GM13977 (cell line): ENCODE measurements at regions not wholly inside any gene's neighbourhood (a gene's known extent, or its start where the extent isn't known, plus 50 kb on each side); places are given as distances from the start of the nearest gene placed in this dataset.
"Not testable (repeated sequence)": the region's sequence is repeated elsewhere in the genome, so short reads cannot be mapped to it uniquely, and the experiment has no call there.

Experiments used
- DNase-seq: peaks from one replicate; pipeline ENCODE4 v3.0.0; 2012; ENCODE audit warnings: low spot score
- in situ Hi-C: fragments of 300-500 bp; cut with MboI; formaldehyde crosslinking; loops from one replicate; pipeline ENCODE4 v1.12.0; 2022; ENCODE audit warnings: low sequenced_read_pairs, low pct_unique_long_range_greater_than_20kb, mixed read lengths, inconsistent platforms; ENCODE audit not compliant: unreplicated experiment
- TF ChIP-seq, protein P1 (sequence below): IDR thresholded peaks from 2 replicates; pipeline ENCODE4 v1.5.1; 2012; ENCODE audit warnings: mild to moderate bottlenecking, control low read depth; ENCODE audit not compliant: insufficient read depth; ENCODE audit errors: extremely low read depth, missing control alignments

DNA sequence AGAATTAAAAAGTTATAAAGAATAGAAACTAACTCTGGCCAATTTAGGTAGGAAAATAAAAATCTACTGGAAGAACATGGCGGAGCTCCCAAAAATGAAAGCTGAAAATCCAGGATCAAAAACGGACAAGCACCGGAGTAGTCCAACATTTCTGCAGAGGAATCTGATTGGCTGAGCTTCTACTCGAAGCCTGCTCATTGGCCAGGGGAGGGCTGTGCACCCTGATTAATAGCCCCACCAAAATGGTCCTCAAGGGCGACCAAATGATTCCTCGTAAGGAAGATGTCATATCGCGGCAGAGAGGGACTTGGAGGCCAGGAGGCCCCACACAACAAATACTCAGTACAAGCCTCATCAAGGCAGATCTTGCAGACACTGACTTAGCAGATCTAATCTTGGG lies 900.7 kb downstream of the UQCRFS1 start:
- in situ Hi-C loops, result no loop called here
- TF ChIP-seq, protein P1, sequence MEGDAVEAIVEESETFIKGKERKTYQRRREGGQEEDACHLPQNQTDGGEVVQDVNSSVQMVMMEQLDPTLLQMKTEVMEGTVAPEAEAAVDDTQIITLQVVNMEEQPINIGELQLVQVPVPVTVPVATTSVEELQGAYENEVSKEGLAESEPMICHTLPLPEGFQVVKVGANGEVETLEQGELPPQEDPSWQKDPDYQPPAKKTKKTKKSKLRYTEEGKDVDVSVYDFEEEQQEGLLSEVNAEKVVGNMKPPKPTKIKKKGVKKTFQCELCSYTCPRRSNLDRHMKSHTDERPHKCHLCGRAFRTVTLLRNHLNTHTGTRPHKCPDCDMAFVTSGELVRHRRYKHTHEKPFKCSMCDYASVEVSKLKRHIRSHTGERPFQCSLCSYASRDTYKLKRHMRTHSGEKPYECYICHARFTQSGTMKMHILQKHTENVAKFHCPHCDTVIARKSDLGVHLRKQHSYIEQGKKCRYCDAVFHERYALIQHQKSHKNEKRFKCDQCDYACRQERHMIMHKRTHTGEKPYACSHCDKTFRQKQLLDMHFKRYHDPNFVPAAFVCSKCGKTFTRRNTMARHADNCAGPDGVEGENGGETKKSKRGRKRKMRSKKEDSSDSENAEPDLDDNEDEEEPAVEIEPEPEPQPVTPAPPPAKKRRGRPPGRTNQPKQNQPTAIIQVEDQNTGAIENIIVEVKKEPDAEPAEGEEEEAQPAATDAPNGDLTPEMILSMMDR, result no peak
- DNase-seq, result no peak

DNA sequence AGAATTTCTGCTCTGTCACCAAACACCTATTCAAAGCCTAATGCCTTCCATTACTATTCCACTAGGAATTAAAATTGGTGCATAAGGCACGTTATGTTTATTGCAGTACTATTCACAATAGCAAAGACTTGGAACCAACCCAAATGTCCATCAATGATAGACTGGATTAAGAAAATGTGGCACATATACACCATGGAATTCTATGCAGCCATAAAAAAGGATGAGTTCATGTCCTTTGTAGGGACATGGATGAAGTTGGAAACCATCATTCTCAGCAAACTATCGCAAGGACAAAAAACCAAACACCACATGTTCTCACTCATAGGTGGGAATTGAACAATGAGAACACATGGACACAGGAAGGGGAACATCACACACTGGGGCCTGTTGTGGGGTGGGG lies 902.1 kb downstream of the UQCRFS1 start:
- DNase-seq, in situ Hi-C loops: not testable (repeated sequence)

DNA sequence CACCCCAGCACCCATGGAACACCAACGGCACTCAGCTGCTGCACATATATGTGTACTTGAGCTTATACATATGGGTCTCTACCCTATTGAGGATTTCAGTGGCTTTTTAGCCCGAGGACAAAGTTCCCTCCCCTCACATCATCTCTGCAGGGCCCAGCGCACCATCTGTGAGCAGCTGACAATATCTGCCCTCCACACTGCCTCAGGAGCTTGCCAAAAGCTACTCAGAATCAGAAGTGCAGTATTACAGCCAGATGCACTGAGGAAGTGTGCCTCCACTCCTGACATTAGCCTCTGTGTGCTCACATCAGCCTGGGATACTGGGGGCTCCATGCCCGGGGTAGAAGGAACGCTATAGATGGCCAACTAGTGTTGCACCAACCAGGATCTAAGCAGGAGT lies 903.9 kb downstream of the UQCRFS1 start:
- TF ChIP-seq, protein P1, result no peak
- in situ Hi-C loops, result no loop called here
- no peak for DNase-seq

DNA sequence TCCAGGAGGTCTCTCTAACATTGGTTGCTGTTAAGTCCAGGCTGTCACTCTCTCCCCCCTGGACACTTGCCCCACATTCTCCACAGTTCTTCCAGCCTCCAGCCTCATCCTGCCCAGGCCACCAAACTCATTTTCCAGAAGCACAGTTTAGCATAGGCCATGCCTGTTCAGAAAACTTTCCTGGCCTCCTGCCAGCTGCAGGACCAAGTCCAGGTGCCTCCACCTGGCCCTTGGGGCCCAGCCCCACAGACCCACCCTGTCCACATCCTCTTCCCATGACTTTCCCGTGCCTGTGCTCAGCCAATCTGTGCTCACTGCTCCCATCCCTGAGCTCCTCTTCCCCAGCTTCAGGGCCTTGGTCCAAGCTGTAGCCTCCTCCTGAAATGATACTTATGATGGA lies 905.0 kb downstream of the UQCRFS1 start:
- in situ Hi-C loops, result no loop called here
- no peak for DNase-seq

DNA sequence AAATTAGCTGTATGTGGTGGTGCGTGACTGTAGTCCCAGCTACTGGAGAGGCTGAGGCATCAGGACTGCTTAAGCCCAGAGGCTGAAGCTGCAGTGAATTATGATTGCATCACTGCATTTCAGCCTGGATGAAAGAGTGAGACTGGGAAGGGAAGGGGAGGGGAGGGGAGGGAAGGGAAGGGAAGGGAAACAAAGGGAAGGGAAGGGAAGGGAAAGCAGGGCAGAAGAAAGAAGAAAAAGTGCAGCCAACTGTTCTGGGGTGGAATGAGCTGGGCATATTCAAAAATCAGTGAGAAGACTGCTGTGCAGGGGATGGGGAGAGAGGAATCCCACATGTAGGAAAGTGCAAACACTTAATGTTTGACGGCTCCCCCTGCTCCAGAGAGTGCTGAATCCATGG lies 905.5 kb downstream of the UQCRFS1 start:
- TF ChIP-seq, protein P1, result no peak
- DNase-seq, result no peak
- in situ Hi-C loops, result no loop called here

More for the DNA sequence above, 905.0 kb downstream of the UQCRFS1 start:
- TF ChIP-seq, protein P1, result no peak

DNA sequence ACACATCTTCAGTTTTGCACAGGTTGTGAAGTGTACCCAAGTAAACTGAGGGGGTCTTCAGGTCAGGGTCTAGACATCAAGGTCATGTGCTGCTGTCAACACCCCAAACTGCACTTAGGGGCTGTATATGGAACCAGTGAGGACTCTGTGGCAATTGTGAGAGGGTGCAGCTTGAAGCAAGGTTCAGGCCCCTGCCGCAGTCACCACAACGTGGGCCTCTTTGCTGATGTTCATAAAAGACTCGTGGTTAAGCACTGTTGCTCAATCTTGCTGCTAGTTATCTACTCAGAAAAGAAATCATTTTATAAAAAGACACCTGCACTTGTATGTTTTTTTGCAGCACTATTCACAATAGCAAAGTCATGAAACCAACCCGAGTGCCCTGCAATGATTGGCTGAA lies 907.4 kb downstream of the UQCRFS1 start:
- no peak for DNase-seq
- TF ChIP-seq, protein P1, result no peak
- in situ Hi-C loops, result no loop called here

DNA sequence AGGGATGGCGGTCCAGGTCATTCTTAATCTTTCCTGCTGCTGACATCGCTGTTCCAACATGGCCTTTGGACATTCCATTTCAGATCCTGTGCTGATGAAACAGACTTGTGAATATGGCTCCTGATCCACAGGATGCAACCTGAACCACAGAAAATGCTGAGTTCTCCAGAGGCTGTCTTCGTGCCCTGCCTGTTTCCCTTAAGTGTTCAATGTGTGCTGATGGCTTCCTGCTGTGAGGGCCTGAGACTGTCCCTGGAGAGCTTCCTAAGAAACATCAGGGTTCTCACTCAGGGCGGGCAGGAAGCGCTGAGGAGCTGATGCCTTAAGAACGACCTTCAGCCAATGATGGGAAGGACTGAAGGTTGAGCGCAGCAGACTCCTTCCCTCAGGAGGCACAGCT lies 909.4 kb downstream of the UQCRFS1 start:
- DNase-seq, result no peak
- TF ChIP-seq, protein P1, result no peak
- in situ Hi-C loops, result no loop called here

DNA sequence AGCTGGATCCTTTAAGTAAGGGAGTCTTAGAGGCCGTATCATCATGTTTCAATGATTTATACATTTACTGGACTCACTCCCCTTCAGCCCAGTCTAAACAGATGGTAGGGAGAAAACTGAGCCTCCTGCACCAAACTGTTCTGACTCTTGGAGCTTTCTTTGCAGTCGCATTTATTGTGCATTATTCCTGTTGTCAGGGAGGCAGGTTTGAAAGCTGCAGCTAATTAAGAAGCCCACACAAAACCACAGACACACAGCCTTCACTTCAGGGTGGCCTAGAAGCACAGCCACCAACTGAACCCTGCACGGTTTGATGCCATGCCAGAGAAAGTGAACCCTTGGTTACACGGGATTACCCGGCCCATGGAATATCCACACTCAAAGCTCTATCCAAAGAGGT lies 911.0 kb downstream of the UQCRFS1 start:
- TF ChIP-seq, protein P1, result no peak
- in situ Hi-C loops, result no loop called here
- DNase-seq, result no peak
